22Rv1 (cell line): ENCODE measurements at regions not wholly inside any gene's neighbourhood (a gene's known extent, or its start where the extent isn't known, plus 50 kb on each side); places are given as distances from the start of the nearest gene placed in this dataset.

Source experiments
- CTCF ChIP-seq: fragments of 450-650 bp; IDR thresholded peaks from 2 replicates; pipeline ENCODE4 v1.5.1; 2017; ENCODE audit warnings: mild to moderate bottlenecking
- ZFX ChIP-seq: fragments of 450-650 bp; IDR thresholded peaks from 2 replicates; pipeline ENCODE4 v1.6.1; 2017; ENCODE audit warnings: antibody characterized with exemption, borderline replicate concordance

DNA sequence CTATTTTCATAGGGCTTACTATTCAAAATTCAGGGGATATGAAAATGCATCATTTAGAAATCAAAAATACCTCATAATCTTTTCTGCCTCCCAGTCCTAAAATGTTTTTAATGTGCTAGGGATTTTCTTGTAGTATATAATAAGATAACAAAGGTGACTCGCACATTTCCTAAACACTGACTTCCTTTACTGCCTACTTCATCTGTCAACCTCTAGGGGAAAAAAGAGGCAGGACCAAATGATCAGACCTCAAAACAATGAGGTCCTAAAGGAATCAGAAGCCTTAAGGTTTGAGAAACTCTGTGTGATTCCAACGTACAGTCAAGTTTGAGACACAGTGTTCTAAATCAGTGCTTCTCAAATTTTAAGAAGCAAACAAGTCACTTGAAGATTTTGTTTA, 56.1 kb upstream of the POU2AF2 start:
- no peak for TF ChIP-seq CTCF
- no peak for TF ChIP-seq ZFX
